Astrocyte (in vitro differentiated cells and primary cell): ENCODE measurements at regions not wholly inside any gene's neighbourhood (a gene's known extent, or its start where the extent isn't known, plus 50 kb on each side); places are given as distances from the start of the nearest gene placed in this dataset.

Experiments used
- CTCF ChIP-seq: IDR thresholded peaks from 2 replicates; pipeline ENCODE4 v1.5.1; 2011; ENCODE audit warnings: low read depth, mild to moderate bottlenecking, inconsistent platforms, low read length, moderate library complexity; ENCODE audit not compliant: insufficient read depth
- EZH2 ChIP-seq: IDR thresholded peaks from 2 replicates; pipeline ENCODE4 v1.6.1; 2012; ENCODE audit warnings: mild to moderate bottlenecking, low read length, inconsistent platforms; ENCODE audit not compliant: insufficient read depth

- TF ChIP-seq CTCF (no peak), EZH2 (no peak)
These were observed 262.6 kb upstream of the DCC start for GRCh38 chr18:52077251-52077983.
